Liver (tissue), 3 donors: ENCODE measurements at regions not wholly inside any gene's neighbourhood (a gene's known extent, or its start where the extent isn't known, plus 50 kb on each side); places are given as distances from the start of the nearest gene placed in this dataset.

Experiments
- CTCF ChIP-seq: fragments of 150-350 bp; IDR thresholded peaks from 2 replicates; pipeline ENCODE4 v1.5.1; 2017; ENCODE audit warnings: improper control_type of control experiment, low read depth, low read length; ENCODE audit not compliant: missing input control
- GABPA ChIP-seq, 2 donors: IDR thresholded peaks in 1 of 2; conservative IDR thresholded peaks in 1 of 2; 2 replicates each; pipeline ENCODE4 v1.6.1; 2016; ENCODE audit warnings: antibody characterized with exemption in 2 of 2, mild to moderate bottlenecking in 1 of 2, moderate library complexity in 1 of 2
- JUND ChIP-seq, 2 donors: IDR thresholded peaks; 2 replicates each; pipeline ENCODE4 v1.6.1; 2016; ENCODE audit warnings: antibody characterized with exemption in 2 of 2
- RAD21 ChIP-seq, 2 donors: IDR thresholded peaks; 2 replicates each; pipeline ENCODE4 v1.6.1; 2016; ENCODE audit warnings: antibody characterized with exemption in 2 of 2, mild to moderate bottlenecking in 2 of 2
- REST ChIP-seq: IDR thresholded peaks from 2 replicates; pipeline ENCODE4 v1.6.1; 2016; ENCODE audit warnings: antibody characterized with exemption, mild to moderate bottlenecking
- RXRA ChIP-seq, 2 donors: IDR thresholded peaks; 2 replicates each; pipeline ENCODE4 v1.6.1; 2017 to 2018; ENCODE audit warnings: antibody characterized with exemption in 2 of 2, mild to moderate bottlenecking in 1 of 2
- TAF1 ChIP-seq: conservative IDR thresholded peaks from 2 replicates; pipeline ENCODE4 v1.6.1; 2016; ENCODE audit warnings: antibody characterized with exemption, mild to moderate bottlenecking
- YY1 ChIP-seq: IDR thresholded peaks from 2 replicates; pipeline ENCODE4 v1.6.1; 2016; ENCODE audit warnings: antibody characterized with exemption, mild to moderate bottlenecking
- donor health status: healthy.
- donor health status: healthy.

- TF ChIP-seq REST (no peak), CTCF (no peak), GABPA (IDR thresholded peaks at IDR 0.05 in 1 of 2, conservative IDR thresholded peaks at IDR 0.05 in 1 of 2) (no peak), RAD21 (IDR thresholded peaks at IDR 0.05) (no peak), YY1 (no peak), TAF1 (no peak), JUND (IDR thresholded peaks at IDR 0.05) (no peak), RXRA (IDR thresholded peaks at IDR 0.05) (no peak)
Measured at GRCh38 chr18:53784253-53784652, 440.2 kb downstream of the MBD2 start.
